MCF 10A (cell line): ENCODE measurements at regions not wholly inside any gene's neighbourhood (a gene's known extent, or its start where the extent isn't known, plus 50 kb on each side); places are given as distances from the start of the nearest gene placed in this dataset.

Source experiments
- BruUV-seq: library from RNA; stranded (reverse); fragments of 400-500 nt; replicated peaks from 2 replicates; lab custom pipeline; 2021; lab: Mats Ljungman, UMichigan
- CTCF ChIA-PET: fragments of 300-600 bp; sonication (Branson Sonifier 250); formaldehyde crosslinking; extraction: SDS; loops from one replicate; lab custom pipeline; 2021; ENCODE audit warnings: antibody characterized with exemption, inconsistent platforms; lab: Yijun Ruan, JAX
- POLR2A ChIA-PET: fragments of 300-600, 350-650 bp; sonication (Branson Sonifier 250); formaldehyde crosslinking; extraction: SDS; loops from one replicate; lab custom pipeline; 2020; ENCODE audit warnings: antibody characterized with exemption, inconsistent platforms; lab: Yijun Ruan, JAX
- DNase-seq: peaks from one replicate; pipeline ENCODE4 v3.0.0-alpha.2; 2018; ENCODE audit not compliant: unreplicated experiment
- H3K27ac Mint-ChIP-seq: one replicate; pipeline ENCODE4 v1.8.0; 2022; ENCODE audit warnings: mild to moderate bottlenecking, low read depth, mixed read lengths; ENCODE audit not compliant: unreplicated experiment
- H3K27me3 Mint-ChIP-seq: one replicate; pipeline ENCODE4 v1.8.0; 2022; ENCODE audit warnings: mixed read lengths; ENCODE audit not compliant: insufficient read depth, unreplicated experiment
- H3K36me3 Mint-ChIP-seq: one replicate; pipeline ENCODE4 v1.8.0; 2022; ENCODE audit warnings: mild to moderate bottlenecking, moderate library complexity, mixed read lengths; ENCODE audit not compliant: insufficient read depth, unreplicated experiment
- H3K4me1 Mint-ChIP-seq: one replicate; pipeline ENCODE4 v1.8.0; 2022; ENCODE audit warnings: mixed read lengths; ENCODE audit not compliant: insufficient read depth, unreplicated experiment
- H3K4me3 Mint-ChIP-seq: one replicate; pipeline ENCODE4 v1.8.0; 2022; ENCODE audit warnings: mild to moderate bottlenecking, moderate library complexity, mixed read lengths; ENCODE audit not compliant: unreplicated experiment
- H3K9me3 Mint-ChIP-seq: one replicate; pipeline ENCODE4 v1.8.0; 2022; ENCODE audit warnings: mixed read lengths; ENCODE audit not compliant: unreplicated experiment
- intact Hi-C: fragments of 100-400 bp; cut with micrococcal nuclease; formaldehyde crosslinking; loops from 2 replicates; pipeline ENCODE4 v1.14.1; 2022
- TF ChIP-seq, protein P1 (sequence below): fragments of 200-600 bp; IDR thresholded peaks from one replicate; pipeline ENCODE4 v1.8.0; 2022; ENCODE audit warnings: antibody characterized with exemption, mild to moderate bottlenecking; ENCODE audit not compliant: unreplicated experiment

GRCh38 chr13:111431206-111431605 is 110.8 kb downstream of the TEX29 start:
- no peak overlapping the region for H3K27ac Mint-ChIP-seq
- TF ChIP-seq, protein P1, sequence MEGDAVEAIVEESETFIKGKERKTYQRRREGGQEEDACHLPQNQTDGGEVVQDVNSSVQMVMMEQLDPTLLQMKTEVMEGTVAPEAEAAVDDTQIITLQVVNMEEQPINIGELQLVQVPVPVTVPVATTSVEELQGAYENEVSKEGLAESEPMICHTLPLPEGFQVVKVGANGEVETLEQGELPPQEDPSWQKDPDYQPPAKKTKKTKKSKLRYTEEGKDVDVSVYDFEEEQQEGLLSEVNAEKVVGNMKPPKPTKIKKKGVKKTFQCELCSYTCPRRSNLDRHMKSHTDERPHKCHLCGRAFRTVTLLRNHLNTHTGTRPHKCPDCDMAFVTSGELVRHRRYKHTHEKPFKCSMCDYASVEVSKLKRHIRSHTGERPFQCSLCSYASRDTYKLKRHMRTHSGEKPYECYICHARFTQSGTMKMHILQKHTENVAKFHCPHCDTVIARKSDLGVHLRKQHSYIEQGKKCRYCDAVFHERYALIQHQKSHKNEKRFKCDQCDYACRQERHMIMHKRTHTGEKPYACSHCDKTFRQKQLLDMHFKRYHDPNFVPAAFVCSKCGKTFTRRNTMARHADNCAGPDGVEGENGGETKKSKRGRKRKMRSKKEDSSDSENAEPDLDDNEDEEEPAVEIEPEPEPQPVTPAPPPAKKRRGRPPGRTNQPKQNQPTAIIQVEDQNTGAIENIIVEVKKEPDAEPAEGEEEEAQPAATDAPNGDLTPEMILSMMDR, result no peak
- BruUV-seq, result no TSS peak
- no peaks in the 10 kb centered on the region for H3K36me3 Mint-ChIP-seq
- DNase-seq, result no peak
- no peaks in the 10 kb centered on the region for H3K4me1 Mint-ChIP-seq
- POLR2A ChIA-PET, result interaction anchor here (0.6 kb wide), 1 partner anchor 716 kb away, joined by 3 read pairs; no protein-coding TSS in a partner anchor
- H3K9me3 Mint-ChIP-seq, result peaks cover 35% of the 10 kb centered on the region
- CTCF ChIA-PET, result interaction anchor here (0.6 to 1.0 kb wide), 3 partner anchors 13 to 105 kb away, joined by 3 to 4 read pairs (median 3); no protein-coding TSS in a partner anchor
- peaks cover 34% of the 10 kb centered on the region for H3K27me3 Mint-ChIP-seq
- no peak overlapping the region for H3K4me3 Mint-ChIP-seq
- intact Hi-C loops, result no loop called here

- Mint-ChIP-seq H3K9me3 (peaks cover 35% of the 10 kb centered on the region), H3K27me3 (peaks cover 34% of the 10 kb centered on the region), H3K4me1 (no peaks in the 10 kb centered on the region), H3K4me3 (no peak overlapping the region), H3K36me3 (no peaks in the 10 kb centered on the region), H3K27ac (no peak overlapping the region)
- no peak for DNase-seq
- intact Hi-C loops, result no loop called here
- BruUV-seq, result no TSS peak
- ChIA-PET POLR2A (no interaction called here), CTCF (no interaction called here)
- TF ChIP-seq, protein P1, result no peak
Measured at GRCh38 chr13:111434578-111435159, 114.2 kb downstream of the TEX29 start.

DNA sequence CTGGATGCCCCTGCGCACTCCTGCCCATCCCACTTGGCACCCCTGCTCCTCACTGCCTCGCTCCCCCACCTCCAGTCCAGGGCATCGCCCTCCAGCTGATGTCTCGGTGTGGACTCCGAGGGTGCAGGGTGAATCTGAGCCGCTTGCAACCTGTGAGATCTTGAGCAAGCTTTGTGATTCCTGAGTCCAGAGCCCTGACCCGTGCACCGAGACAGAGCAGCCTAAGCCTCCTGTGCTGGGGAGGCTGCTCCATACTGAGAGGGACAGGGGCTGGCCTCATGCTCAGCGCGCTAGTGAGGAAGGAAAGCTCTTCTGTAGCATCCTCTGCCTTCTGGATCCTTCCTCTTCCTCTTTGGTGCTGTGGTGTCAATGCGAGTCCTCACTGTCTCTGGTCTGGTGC is 116.0 kb downstream of the TEX29 start:
- Mint-ChIP-seq H3K4me3 (no peak overlapping the region), H3K9me3 (peaks cover 41% of the 10 kb centered on the region), H3K4me1 (no peaks in the 10 kb centered on the region), H3K27ac (no peak overlapping the region), H3K27me3 (peaks cover 23% of the 10 kb centered on the region), H3K36me3 (no peaks in the 10 kb centered on the region)
- no peak for DNase-seq
- ChIA-PET CTCF (interaction anchor here (1.5 kb wide), 1 partner anchor 8 kb away, joined by 9 read pairs; no protein-coding TSS in a partner anchor), POLR2A (interaction anchor here (1.2 kb wide), 1 partner anchor 9 kb away, joined by 3 read pairs; no protein-coding TSS in a partner anchor)
- intact Hi-C loops, result no loop called here
- TF ChIP-seq, protein P1, result no peak
- no TSS peak for BruUV-seq

GRCh38 chr13:111437417-111437816 is 117.0 kb downstream of the TEX29 start:
- H3K27ac Mint-ChIP-seq, result no peak overlapping the region
- no TSS peak for BruUV-seq
- TF ChIP-seq, protein P1, result no peak
- no peak overlapping the region for H3K4me3 Mint-ChIP-seq
- ChIA-PET POLR2A (no interaction called here), CTCF (interaction anchor here (0.5 to 1.5 kb wide), 3 partner anchors 9 to 453 kb away, joined by 3 to 9 read pairs (median 4); no protein-coding TSS in a partner anchor)
- H3K4me1 Mint-ChIP-seq, result no peaks in the 10 kb centered on the region
- no peaks in the 10 kb centered on the region for H3K36me3 Mint-ChIP-seq
- H3K9me3 Mint-ChIP-seq, result peaks cover 44% of the 10 kb centered on the region
- no peak for DNase-seq
- intact Hi-C loops, result no loop called here
- H3K27me3 Mint-ChIP-seq, result peaks cover 13% of the 10 kb centered on the region
